Left ventricle myocardium inferior (tissue), 1 donor: ENCODE measurements at regions not wholly inside any gene's neighbourhood (a gene's known extent, or its start where the extent isn't known, plus 50 kb on each side); places are given as distances from the start of the nearest gene placed in this dataset.
"Not testable (repeated sequence)": the region's sequence is repeated elsewhere in the genome, so short reads cannot be mapped to it uniquely, and the experiment has no call there.

Experiments
- DNase-seq: peaks from one replicate; pipeline ENCODE4 v3.0.0-alpha.2; 2020
- H3K27ac ChIP-seq: fragments of 200-600 bp; replicated peaks from 2 replicates; pipeline ENCODE4 v1.8.0; 2021
- H3K27me3 ChIP-seq: fragments of 200-600 bp; 2 replicates; pipeline ENCODE4 v1.8.0; 2021; ENCODE audit warnings: low read depth
- H3K36me3 ChIP-seq: fragments of 200-600 bp; 2 replicates; pipeline ENCODE4 v1.8.0; 2021
- H3K4me1 ChIP-seq: fragments of 200-600 bp; 2 replicates; pipeline ENCODE4 v1.8.0; 2021
- H3K4me3 ChIP-seq: fragments of 200-600 bp; 2 replicates; pipeline ENCODE4 v1.8.0; 2021; ENCODE audit warnings: mild to moderate bottlenecking, moderate library complexity
- H3K9me3 ChIP-seq: fragments of 200-600 bp; replicated peaks from 2 replicates; pipeline ENCODE4 v1.8.0; 2021
- intact Hi-C: fragments of 100-400 bp; cut with micrococcal nuclease; formaldehyde crosslinking; loops from one replicate; pipeline ENCODE4 v1.11.0; 2022
- donor health status: DM: no; HTN: yes; CAD: no; lungs with severe emphysema.

DNA sequence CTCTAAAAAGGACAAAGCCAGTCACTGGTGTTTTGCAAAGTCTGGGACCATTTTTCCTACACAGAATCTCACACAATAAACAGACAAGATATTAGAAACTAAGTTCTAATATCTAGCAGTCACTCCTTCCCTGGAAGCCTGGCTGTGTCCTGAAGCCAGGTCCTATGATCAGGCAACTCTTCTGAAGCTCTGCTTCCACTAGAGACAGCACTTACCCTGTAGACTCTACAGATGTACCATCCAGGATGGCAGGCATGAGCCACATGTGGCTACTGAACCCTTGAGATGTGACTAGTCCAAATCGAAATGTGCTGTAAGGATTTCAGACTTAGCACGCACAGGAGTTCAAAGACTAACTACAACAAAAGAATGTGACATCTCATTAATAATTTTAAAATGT, 110.3 kb upstream of the NBPF9 start:
- H3K9me3 ChIP-seq, H3K27ac ChIP-seq, H3K4me1 ChIP-seq, DNase-seq, intact Hi-C loops, H3K4me3 ChIP-seq, H3K27me3 ChIP-seq, H3K36me3 ChIP-seq: not testable (repeated sequence)

GRCh38 chr1:149218080-149218988, 115.0 kb upstream of the NBPF9 start:
- H3K36me3 ChIP-seq, H3K27ac ChIP-seq, intact Hi-C loops, H3K4me1 ChIP-seq, H3K4me3 ChIP-seq, DNase-seq, H3K27me3 ChIP-seq, H3K9me3 ChIP-seq: not testable (repeated sequence)

GRCh38 chr1:149219539-149219938, 116.2 kb upstream of the NBPF9 start:
- H3K27me3 ChIP-seq, DNase-seq, H3K9me3 ChIP-seq, H3K36me3 ChIP-seq, H3K4me3 ChIP-seq, H3K27ac ChIP-seq, intact Hi-C loops, H3K4me1 ChIP-seq: not testable (repeated sequence)

- DNase-seq, H3K36me3 ChIP-seq: not testable (repeated sequence)
These were observed 117.2 kb upstream of the NBPF9 start for GRCh38 chr1:149220463-149221074.

DNA sequence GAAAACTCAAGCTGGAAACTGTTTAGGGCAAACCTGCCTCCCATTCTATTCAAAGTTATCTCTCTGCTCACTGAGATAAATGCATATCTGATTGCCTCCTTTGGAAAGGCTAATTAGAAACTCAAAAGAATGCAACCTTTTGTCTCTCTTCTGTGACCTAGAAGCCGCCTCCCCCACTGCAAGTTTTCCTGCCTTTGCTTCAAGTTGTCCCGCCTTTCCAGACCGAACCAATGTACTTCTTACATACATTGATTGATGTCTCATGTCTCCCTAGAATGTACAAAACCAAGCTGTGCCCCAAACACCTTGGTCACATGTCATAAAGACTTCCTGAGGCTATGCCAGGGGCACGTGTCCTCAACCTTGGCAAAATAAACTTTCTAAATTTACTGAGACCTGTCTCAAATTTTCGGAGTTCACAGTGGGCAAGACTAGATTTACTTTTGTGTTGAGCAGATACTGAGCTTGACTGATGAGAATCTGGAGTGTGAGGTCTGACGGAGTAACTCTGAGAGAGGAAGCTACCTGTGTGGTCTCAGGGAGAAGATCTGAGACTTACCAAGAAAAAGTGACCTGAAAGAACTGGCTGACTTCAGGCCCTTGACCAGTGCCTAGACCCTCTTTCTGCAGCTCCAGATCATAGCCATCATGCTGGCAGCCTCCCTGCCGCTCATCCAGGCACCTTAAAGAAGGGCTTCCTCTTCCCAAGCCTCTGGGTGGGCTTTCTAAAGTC, 124.7 kb upstream of the NBPF9 start:
- H3K9me3 ChIP-seq, intact Hi-C loops, H3K27me3 ChIP-seq, DNase-seq, H3K36me3 ChIP-seq, H3K4me3 ChIP-seq, H3K4me1 ChIP-seq: not testable (repeated sequence)
- peak overlapping the region; percentile 70 for H3K27ac ChIP-seq

More at GRCh38 chr1:149220463-149221074, 117.2 kb upstream of the NBPF9 start:
- H3K27me3 ChIP-seq, H3K27ac ChIP-seq, intact Hi-C loops, H3K4me3 ChIP-seq, H3K4me1 ChIP-seq, H3K9me3 ChIP-seq: not testable (repeated sequence)

GRCh38 chr1:149228672-149229585, 125.6 kb upstream of the NBPF9 start:
- H3K27me3 ChIP-seq, DNase-seq, intact Hi-C loops, H3K4me3 ChIP-seq, H3K9me3 ChIP-seq, H3K4me1 ChIP-seq, H3K36me3 ChIP-seq: not testable (repeated sequence)
- peak overlapping the region; percentile 70 for H3K27ac ChIP-seq

GRCh38 chr1:149229813-149230212, 126.5 kb upstream of the NBPF9 start:
- H3K4me3 ChIP-seq, intact Hi-C loops, H3K27me3 ChIP-seq, DNase-seq, H3K36me3 ChIP-seq, H3K4me1 ChIP-seq, H3K9me3 ChIP-seq: not testable (repeated sequence)
- peak overlapping the region; percentile 44 for H3K27ac ChIP-seq

GRCh38 chr1:149234926-149235914, 131.9 kb upstream of the NBPF9 start:
- H3K4me3 ChIP-seq, H3K27ac ChIP-seq, H3K9me3 ChIP-seq, H3K36me3 ChIP-seq, H3K4me1 ChIP-seq, H3K27me3 ChIP-seq, intact Hi-C loops, DNase-seq: not testable (repeated sequence)

DNA sequence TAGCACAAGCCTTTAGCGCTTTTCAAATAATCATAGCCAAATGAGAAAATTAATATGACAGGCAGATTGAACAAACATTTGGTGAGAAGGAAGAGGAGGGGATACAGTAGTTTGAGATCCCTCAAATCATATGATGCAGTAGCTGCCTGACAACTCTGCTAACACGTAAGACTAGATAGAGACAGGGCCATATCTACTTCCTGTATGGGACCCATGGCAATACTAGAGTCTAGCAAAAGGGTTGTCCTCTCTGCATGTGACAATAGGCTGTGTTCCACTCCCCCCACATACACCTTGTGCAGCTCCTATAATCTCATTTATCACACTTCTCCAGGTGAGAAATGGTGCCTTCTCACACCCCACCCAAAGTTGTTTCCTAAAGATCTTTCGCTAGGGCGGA, 134.2 kb upstream of the NBPF9 start:
- H3K4me1 ChIP-seq, H3K9me3 ChIP-seq, H3K36me3 ChIP-seq, H3K27me3 ChIP-seq, intact Hi-C loops, DNase-seq: not testable (repeated sequence)
- peak overlapping the region; percentile 54 for H3K4me3 ChIP-seq
- H3K27ac ChIP-seq = peak overlapping the region; percentile 46

DNA sequence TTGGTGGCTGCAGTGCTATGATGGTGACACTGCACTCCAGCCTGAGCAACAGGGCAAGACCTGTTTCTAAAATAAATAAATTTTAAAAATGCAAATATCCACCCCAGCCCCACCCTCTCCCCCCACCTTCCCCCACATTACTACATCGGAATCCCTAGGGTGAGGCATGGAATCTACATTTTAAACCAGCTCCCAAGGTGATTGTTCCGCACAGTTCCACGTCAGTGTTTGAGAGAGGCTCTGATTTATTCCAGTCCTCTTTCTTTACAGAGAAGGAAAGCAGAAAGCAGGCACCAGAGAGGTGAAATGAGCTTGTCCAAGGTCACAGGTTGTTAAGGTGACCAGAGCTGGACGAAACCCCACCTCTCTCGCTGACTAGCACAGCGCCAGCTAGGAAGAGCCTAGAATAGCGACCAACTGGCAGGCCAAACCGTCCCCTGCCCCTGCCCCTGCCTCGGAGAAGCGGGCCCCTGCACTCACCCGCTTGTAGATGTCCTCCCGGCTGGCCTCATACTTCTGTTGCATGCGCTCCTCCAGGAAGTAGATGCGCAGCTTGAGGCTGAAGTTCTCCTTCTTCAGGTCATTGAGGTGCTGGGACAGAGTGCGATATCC, 136.7 kb upstream of the NBPF9 start:
- DNase-seq, H3K9me3 ChIP-seq, H3K36me3 ChIP-seq, intact Hi-C loops, H3K4me1 ChIP-seq, H3K4me3 ChIP-seq, H3K27ac ChIP-seq, H3K27me3 ChIP-seq: not testable (repeated sequence)

DNA sequence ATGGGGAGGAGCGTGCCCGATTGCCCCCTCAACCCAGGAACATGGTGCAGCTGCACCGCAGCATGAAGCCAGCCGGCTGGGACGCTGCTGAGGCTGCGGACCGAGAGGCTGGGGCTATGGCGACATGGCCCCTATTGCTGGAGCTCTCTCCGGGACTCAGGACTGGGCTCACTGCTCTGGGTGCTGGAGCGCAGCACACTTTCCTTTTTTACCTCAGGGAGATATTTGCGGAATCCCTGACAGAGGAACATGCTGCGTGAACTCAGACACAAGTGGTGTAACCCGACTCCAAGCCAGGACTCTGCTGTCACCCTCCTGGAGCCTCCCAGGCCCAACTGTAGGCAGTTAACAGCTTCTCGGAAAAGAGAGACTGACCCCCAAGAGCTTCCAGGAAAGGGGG, 137.2 kb upstream of the NBPF9 start:
- H3K4me1 ChIP-seq, H3K27me3 ChIP-seq, H3K4me3 ChIP-seq, DNase-seq, H3K9me3 ChIP-seq, H3K27ac ChIP-seq, intact Hi-C loops, H3K36me3 ChIP-seq: not testable (repeated sequence)

GRCh38 chr1:149241272-149241671, 137.9 kb upstream of the NBPF9 start:
- intact Hi-C loops, H3K36me3 ChIP-seq, H3K27ac ChIP-seq, H3K4me1 ChIP-seq, H3K9me3 ChIP-seq, H3K4me3 ChIP-seq, H3K27me3 ChIP-seq, DNase-seq: not testable (repeated sequence)
